HG02884 (cell line): ENCODE measurements at regions not wholly inside any gene's neighbourhood (a gene's known extent, or its start where the extent isn't known, plus 50 kb on each side); places are given as distances from the start of the nearest gene placed in this dataset.

Experiments used
- ATAC-seq: cut with Tn5 transposase; IDR thresholded peaks from one replicate; pipeline ENCODE4 v1.9.1; 2021; ENCODE audit warnings: mild to moderate bottlenecking, moderate library complexity; ENCODE audit not compliant: unreplicated experiment

GRCh38 chr12:126708492-126708896 is 1558.5 kb upstream of the TMEM132C start:
- ATAC-seq = no peak

GRCh38 chr12:126718365-126718764 is 1548.6 kb upstream of the TMEM132C start:
- no peak for ATAC-seq

GRCh38 chr12:126719912-126720705 is 1546.9 kb upstream of the TMEM132C start:
- ATAC-seq = no peak

GRCh38 chr12:126726481-126727217 is 1540.3 kb upstream of the TMEM132C start:
- no peak for ATAC-seq

GRCh38 chr12:126727218-126728075 is 1539.5 kb upstream of the TMEM132C start:
- no peak for ATAC-seq

GRCh38 chr12:126734296-126734695 is 1532.7 kb upstream of the TMEM132C start:
- ATAC-seq = no peak

GRCh38 chr12:126734710-126735109 is 1532.3 kb upstream of the TMEM132C start:
- no peak for ATAC-seq

GRCh38 chr12:126741536-126742240 is 1525.3 kb upstream of the TMEM132C start:
- no peak for ATAC-seq

GRCh38 chr12:126742241-126742641 is 1524.7 kb upstream of the TMEM132C start:
- no peak for ATAC-seq

- peak; percentile 65 for ATAC-seq
Measured at GRCh38 chr12:126747530-126748149, 1519.3 kb upstream of the TMEM132C start.

- no peak for ATAC-seq
Measured at GRCh38 chr12:126752021-126752420, 1514.9 kb upstream of the TMEM132C start.

- ATAC-seq = no peak
Measured at GRCh38 chr12:126757326-126757725, 1509.6 kb upstream of the TMEM132C start.

GRCh38 chr12:126760092-126760491 is 1506.9 kb upstream of the TMEM132C start:
- no peak for ATAC-seq

- ATAC-seq = no peak
Measured at GRCh38 chr12:126761420-126761819, 1505.5 kb upstream of the TMEM132C start.

- ATAC-seq = no peak
Measured at GRCh38 chr12:126762150-126762549, 1504.8 kb upstream of the TMEM132C start.

GRCh38 chr12:126763359-126763758 is 1503.6 kb upstream of the TMEM132C start:
- ATAC-seq = no peak

GRCh38 chr12:126767334-126767733 is 1499.6 kb upstream of the TMEM132C start:
- ATAC-seq = no peak

- ATAC-seq = no peak
Measured at GRCh38 chr12:126768517-126768916, 1498.5 kb upstream of the TMEM132C start.

- no peak for ATAC-seq
Measured at GRCh38 chr12:126770188-126770587, 1496.8 kb upstream of the TMEM132C start.

- peak; percentile 83 for ATAC-seq
Measured at GRCh38 chr12:126772171-126772864, 1494.7 kb upstream of the TMEM132C start.
